ENCODE measurements at regions not wholly inside any gene's neighbourhood (a gene's known extent, or its start where the extent isn't known, plus 50 kb on each side); places are given as distances from the start of the nearest gene placed in this dataset.

- TF ChIP-seq, protein P1, sequence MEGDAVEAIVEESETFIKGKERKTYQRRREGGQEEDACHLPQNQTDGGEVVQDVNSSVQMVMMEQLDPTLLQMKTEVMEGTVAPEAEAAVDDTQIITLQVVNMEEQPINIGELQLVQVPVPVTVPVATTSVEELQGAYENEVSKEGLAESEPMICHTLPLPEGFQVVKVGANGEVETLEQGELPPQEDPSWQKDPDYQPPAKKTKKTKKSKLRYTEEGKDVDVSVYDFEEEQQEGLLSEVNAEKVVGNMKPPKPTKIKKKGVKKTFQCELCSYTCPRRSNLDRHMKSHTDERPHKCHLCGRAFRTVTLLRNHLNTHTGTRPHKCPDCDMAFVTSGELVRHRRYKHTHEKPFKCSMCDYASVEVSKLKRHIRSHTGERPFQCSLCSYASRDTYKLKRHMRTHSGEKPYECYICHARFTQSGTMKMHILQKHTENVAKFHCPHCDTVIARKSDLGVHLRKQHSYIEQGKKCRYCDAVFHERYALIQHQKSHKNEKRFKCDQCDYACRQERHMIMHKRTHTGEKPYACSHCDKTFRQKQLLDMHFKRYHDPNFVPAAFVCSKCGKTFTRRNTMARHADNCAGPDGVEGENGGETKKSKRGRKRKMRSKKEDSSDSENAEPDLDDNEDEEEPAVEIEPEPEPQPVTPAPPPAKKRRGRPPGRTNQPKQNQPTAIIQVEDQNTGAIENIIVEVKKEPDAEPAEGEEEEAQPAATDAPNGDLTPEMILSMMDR (IDR thresholded peaks at IDR 0.05; ENCODE audit: low read depth, low read length), result no peak
- TF ChIP-seq MAX (IDR thresholded peaks at IDR 0.05; ENCODE audit: low read depth, low read length) (no peak), POLR2A (IDR thresholded peaks at IDR 0.05; ENCODE audit: extremely low read depth, insufficient read length) (no peak), MYC (IDR thresholded peaks at IDR 0.05; ENCODE audit: low read depth, low read length) (no peak)
Measured at GRCh38 chr22:42324566-42324965, 54.1 kb upstream of the TCF20 start.
